ENCODE measurements at regions not wholly inside any gene's neighbourhood (a gene's known extent, or its start where the extent isn't known, plus 50 kb on each side); places are given as distances from the start of the nearest gene placed in this dataset.

DNA sequence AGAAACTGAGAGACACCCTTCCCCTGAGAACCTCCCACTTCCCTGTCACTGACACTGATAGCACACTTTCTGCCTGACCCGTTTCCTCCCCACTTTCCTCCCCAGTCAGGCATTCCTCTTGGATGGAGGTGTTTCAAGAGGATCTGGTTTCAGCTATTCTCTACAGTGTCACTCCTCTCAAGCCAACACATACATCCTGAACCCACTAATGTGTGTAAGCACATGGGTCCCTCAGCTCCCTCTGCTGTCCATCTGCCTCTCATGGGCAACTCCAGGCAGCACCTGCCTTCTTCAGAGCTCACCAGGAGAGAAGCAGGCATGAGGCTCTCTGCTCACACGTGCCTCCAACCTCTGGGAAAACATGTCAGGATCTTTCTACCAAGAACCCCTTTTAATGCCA is 207.6 kb downstream of the NAF1 start:
- no peaks in the 10 kb centered on the region for H3K36me3 ChIP-seq (ENCODE audit: control insufficient read depth, insufficient read depth, low read length)
- no peaks in the 10 kb centered on the region for H3K27me3 ChIP-seq (ENCODE audit: control insufficient read depth, insufficient read depth, low read length)
- no peak overlapping the region for H3K4me3 ChIP-seq (replicated peaks in 1 of 4; ENCODE audit: control extremely low read depth in 1 of 4, insufficient read depth in 1 of 4, low read depth in 3 of 4, low read length in 4 of 4)
- H3K9ac ChIP-seq (ENCODE audit: insufficient read depth, low read length) = no peak overlapping the region
- H3K4me2 ChIP-seq (ENCODE audit: extremely low read depth, insufficient read depth, low read length) = no peak overlapping the region
- no peaks in the 10 kb centered on the region for H3K9me3 ChIP-seq (ENCODE audit: control insufficient read depth, insufficient read depth, low read depth, low read length)
- DNase-seq (ENCODE audit: low read depth in 2 of 2) = no peak
- no peaks in the 10 kb centered on the region for H3K4me1 ChIP-seq (ENCODE audit: control insufficient read depth, extremely low read depth, insufficient read depth, low read length)
- no peaks in the 10 kb centered on the region for H3K79me2 ChIP-seq (ENCODE audit: control insufficient read depth, insufficient read depth, low read length)
- no peaks in the 10 kb centered on the region for H4K20me1 ChIP-seq (ENCODE audit: control insufficient read depth, extremely low read depth, insufficient read depth, low read length)
- no peak overlapping the region for H2AFZ ChIP-seq (ENCODE audit: low read length)
- no peak overlapping the region for H3K27ac ChIP-seq (ENCODE audit: insufficient read depth, low read length)
- TF ChIP-seq EZH2 (IDR thresholded peaks at IDR 0.05; ENCODE audit: low read length, missing control alignments) = no peak
- TF ChIP-seq, protein P1, sequence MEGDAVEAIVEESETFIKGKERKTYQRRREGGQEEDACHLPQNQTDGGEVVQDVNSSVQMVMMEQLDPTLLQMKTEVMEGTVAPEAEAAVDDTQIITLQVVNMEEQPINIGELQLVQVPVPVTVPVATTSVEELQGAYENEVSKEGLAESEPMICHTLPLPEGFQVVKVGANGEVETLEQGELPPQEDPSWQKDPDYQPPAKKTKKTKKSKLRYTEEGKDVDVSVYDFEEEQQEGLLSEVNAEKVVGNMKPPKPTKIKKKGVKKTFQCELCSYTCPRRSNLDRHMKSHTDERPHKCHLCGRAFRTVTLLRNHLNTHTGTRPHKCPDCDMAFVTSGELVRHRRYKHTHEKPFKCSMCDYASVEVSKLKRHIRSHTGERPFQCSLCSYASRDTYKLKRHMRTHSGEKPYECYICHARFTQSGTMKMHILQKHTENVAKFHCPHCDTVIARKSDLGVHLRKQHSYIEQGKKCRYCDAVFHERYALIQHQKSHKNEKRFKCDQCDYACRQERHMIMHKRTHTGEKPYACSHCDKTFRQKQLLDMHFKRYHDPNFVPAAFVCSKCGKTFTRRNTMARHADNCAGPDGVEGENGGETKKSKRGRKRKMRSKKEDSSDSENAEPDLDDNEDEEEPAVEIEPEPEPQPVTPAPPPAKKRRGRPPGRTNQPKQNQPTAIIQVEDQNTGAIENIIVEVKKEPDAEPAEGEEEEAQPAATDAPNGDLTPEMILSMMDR (conservative IDR thresholded peaks at IDR 0.05 in 1 of 2, IDR thresholded peaks at IDR 0.05 in 1 of 2; ENCODE audit: low read depth in 1 of 2, low read length in 2 of 2) = no peak

DNA sequence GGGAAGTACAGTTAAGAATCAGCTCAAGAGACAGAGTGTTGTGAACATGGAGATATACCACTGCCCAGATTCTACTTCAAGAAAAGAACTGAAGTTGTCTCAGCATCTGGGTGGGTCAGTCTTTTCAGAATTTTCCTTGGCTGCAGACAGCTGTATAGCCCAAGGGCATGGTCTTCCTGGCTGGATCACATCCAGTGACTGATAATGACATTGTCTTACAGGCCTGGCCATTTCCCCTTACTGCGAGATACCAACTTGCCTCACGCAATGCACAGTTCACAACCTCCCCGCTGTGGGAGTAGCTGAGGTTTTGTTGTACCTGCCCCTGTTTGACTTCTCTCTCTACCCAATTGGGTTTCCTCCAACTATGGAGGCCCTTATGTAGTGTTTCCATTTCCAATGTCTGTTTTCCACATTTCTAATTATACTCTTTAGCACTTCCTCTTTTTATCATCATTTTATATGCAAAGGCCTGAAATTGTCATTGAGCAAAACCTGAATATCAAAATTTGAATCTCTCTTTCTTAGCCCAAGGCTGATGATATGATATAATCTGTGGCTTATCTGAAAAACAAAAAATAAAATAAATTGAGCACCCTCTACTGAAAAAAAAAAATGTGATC is 209.1 kb downstream of the NAF1 start:
- no peaks in the 10 kb centered on the region for H4K20me1 ChIP-seq (ENCODE audit: control insufficient read depth, extremely low read depth, insufficient read depth, low read length)
- H3K36me3 ChIP-seq (ENCODE audit: control insufficient read depth, insufficient read depth, low read length) = no peaks in the 10 kb centered on the region
- H3K27ac ChIP-seq (ENCODE audit: insufficient read depth, low read length) = no peak overlapping the region
- no peak overlapping the region for H3K4me2 ChIP-seq (ENCODE audit: extremely low read depth, insufficient read depth, low read length)
- no peak overlapping the region for H3K9ac ChIP-seq (ENCODE audit: insufficient read depth, low read length)
- no peak for DNase-seq (ENCODE audit: low read depth in 2 of 2)
- TF ChIP-seq EZH2 (IDR thresholded peaks at IDR 0.05; ENCODE audit: low read length, missing control alignments) = no peak
- TF ChIP-seq, protein P1 (conservative IDR thresholded peaks at IDR 0.05 in 1 of 2, IDR thresholded peaks at IDR 0.05 in 1 of 2; ENCODE audit: low read depth in 1 of 2, low read length in 2 of 2) = no peak
- no peaks in the 10 kb centered on the region for H3K4me1 ChIP-seq (ENCODE audit: control insufficient read depth, extremely low read depth, insufficient read depth, low read length)
- H3K9me3 ChIP-seq (ENCODE audit: control insufficient read depth, insufficient read depth, low read depth, low read length) = no peaks in the 10 kb centered on the region
- no peaks in the 10 kb centered on the region for H3K27me3 ChIP-seq (ENCODE audit: control insufficient read depth, insufficient read depth, low read length)
- H2AFZ ChIP-seq (ENCODE audit: low read length) = no peak overlapping the region
- H3K4me3 ChIP-seq (replicated peaks in 1 of 4; ENCODE audit: control extremely low read depth in 1 of 4, insufficient read depth in 1 of 4, low read depth in 3 of 4, low read length in 4 of 4) = no peak overlapping the region
- no peaks in the 10 kb centered on the region for H3K79me2 ChIP-seq (ENCODE audit: control insufficient read depth, insufficient read depth, low read length)

DNA sequence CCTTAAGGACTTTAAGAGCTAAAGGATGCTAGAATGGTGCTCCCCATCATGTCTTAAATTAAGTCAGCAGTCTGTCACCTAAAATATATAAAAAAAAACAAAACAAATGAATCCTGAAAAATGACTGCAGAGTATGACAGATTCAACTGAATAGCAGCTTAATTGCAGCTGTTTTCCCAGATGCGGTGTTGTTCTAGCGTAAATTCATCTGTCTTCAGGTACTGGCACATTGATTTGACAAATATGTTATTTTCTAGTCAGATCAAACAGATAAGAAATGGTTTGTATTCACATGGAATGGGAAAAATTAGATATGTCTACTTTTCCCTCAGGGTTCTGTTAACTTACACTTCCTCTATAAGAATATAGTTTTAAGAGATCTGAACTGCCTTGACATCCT is 211.7 kb downstream of the NAF1 start:
- no peak for TF ChIP-seq EZH2 (IDR thresholded peaks at IDR 0.05; ENCODE audit: low read length, missing control alignments)
- TF ChIP-seq, protein P1 (conservative IDR thresholded peaks at IDR 0.05 in 1 of 2, IDR thresholded peaks at IDR 0.05 in 1 of 2; ENCODE audit: low read depth in 1 of 2, low read length in 2 of 2) = no peak
- Histone ChIP-seq H2AFZ (ENCODE audit: low read length) (no peak overlapping the region), H3K9me3 (ENCODE audit: control insufficient read depth, insufficient read depth, low read depth, low read length) (no peaks in the 10 kb centered on the region), H3K9ac (ENCODE audit: insufficient read depth, low read length) (no peak overlapping the region), H3K4me3 (replicated peaks in 1 of 4; ENCODE audit: control extremely low read depth in 1 of 4, insufficient read depth in 1 of 4, low read depth in 3 of 4, low read length in 4 of 4) (no peak overlapping the region), H3K36me3 (ENCODE audit: control insufficient read depth, insufficient read depth, low read length) (no peaks in the 10 kb centered on the region), H3K79me2 (ENCODE audit: control insufficient read depth, insufficient read depth, low read length) (no peaks in the 10 kb centered on the region), H3K27me3 (ENCODE audit: control insufficient read depth, insufficient read depth, low read length) (no peaks in the 10 kb centered on the region), H3K27ac (ENCODE audit: insufficient read depth, low read length) (no peak overlapping the region), H3K4me1 (ENCODE audit: control insufficient read depth, extremely low read depth, insufficient read depth, low read length) (no peaks in the 10 kb centered on the region), H4K20me1 (ENCODE audit: control insufficient read depth, extremely low read depth, insufficient read depth, low read length) (no peaks in the 10 kb centered on the region), H3K4me2 (ENCODE audit: extremely low read depth, insufficient read depth, low read length) (no peak overlapping the region)
- no peak for DNase-seq (ENCODE audit: low read depth in 2 of 2)
